ENCODE measurements at regions not wholly inside any gene's neighbourhood (a gene's known extent, or its start where the extent isn't known, plus 50 kb on each side); places are given as distances from the start of the nearest gene placed in this dataset.

DNA sequence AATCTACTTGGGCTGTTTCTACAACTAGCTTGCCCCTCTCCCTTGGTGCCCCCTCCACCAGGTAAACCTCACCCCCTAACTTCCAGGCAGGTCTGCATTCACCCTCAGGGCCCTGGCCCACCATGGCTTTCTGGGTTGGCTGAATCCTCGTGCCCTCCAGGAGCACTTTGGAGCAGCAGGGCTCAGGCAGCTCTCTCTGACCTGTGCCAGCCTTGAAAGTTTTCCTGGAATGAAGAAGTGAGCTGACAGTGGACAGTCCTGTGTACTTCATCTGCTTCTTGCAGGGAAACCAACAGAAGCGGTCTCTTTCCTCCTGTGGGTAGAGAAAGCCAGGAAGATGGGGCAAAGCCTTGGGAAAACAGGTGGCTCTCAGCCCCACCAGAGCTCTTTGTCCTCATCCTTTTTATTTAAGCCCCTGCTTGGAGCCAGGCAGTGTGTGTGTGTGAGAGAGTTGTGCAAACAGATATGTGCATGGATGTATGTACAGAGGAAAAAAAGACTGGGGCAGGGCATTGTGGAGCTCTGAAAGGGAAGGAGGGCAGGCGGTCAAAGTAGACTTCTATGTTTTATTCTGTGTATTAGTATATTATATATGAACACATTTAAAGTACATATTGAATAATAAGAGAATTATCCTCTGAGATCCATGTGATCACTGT lies 62.3 kb upstream of the SPRY4 start:
- H3K27me3 ChIP-seq (replicated peaks; ENCODE audit: insufficient read depth): no peaks in the 10 kb centered on the region
- no peaks in the 10 kb centered on the region for H3K4me1 ChIP-seq (replicated peaks)
- TF ChIP-seq, protein P1, sequence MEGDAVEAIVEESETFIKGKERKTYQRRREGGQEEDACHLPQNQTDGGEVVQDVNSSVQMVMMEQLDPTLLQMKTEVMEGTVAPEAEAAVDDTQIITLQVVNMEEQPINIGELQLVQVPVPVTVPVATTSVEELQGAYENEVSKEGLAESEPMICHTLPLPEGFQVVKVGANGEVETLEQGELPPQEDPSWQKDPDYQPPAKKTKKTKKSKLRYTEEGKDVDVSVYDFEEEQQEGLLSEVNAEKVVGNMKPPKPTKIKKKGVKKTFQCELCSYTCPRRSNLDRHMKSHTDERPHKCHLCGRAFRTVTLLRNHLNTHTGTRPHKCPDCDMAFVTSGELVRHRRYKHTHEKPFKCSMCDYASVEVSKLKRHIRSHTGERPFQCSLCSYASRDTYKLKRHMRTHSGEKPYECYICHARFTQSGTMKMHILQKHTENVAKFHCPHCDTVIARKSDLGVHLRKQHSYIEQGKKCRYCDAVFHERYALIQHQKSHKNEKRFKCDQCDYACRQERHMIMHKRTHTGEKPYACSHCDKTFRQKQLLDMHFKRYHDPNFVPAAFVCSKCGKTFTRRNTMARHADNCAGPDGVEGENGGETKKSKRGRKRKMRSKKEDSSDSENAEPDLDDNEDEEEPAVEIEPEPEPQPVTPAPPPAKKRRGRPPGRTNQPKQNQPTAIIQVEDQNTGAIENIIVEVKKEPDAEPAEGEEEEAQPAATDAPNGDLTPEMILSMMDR (IDR thresholded peaks at IDR 0.05): no peak
- TF ChIP-seq POLR2AphosphoS5 (IDR thresholded peaks at IDR 0.05) (no peak), POLR2A (IDR thresholded peaks at IDR 0.05) (no peak)
- intact Hi-C loops (cut with DNase I): no loop called here
- H3K4me3 ChIP-seq: no peak overlapping the region
- H3K27ac ChIP-seq: no peak overlapping the region
- no peaks in the 10 kb centered on the region for H3K9me3 ChIP-seq
- no peak for DNase-seq (ENCODE audit: low spot score)
- WGBS: 88% methylated on average over 3 of the region's 3 CpGs
- no peaks in the 10 kb centered on the region for H3K36me3 ChIP-seq

DNA sequence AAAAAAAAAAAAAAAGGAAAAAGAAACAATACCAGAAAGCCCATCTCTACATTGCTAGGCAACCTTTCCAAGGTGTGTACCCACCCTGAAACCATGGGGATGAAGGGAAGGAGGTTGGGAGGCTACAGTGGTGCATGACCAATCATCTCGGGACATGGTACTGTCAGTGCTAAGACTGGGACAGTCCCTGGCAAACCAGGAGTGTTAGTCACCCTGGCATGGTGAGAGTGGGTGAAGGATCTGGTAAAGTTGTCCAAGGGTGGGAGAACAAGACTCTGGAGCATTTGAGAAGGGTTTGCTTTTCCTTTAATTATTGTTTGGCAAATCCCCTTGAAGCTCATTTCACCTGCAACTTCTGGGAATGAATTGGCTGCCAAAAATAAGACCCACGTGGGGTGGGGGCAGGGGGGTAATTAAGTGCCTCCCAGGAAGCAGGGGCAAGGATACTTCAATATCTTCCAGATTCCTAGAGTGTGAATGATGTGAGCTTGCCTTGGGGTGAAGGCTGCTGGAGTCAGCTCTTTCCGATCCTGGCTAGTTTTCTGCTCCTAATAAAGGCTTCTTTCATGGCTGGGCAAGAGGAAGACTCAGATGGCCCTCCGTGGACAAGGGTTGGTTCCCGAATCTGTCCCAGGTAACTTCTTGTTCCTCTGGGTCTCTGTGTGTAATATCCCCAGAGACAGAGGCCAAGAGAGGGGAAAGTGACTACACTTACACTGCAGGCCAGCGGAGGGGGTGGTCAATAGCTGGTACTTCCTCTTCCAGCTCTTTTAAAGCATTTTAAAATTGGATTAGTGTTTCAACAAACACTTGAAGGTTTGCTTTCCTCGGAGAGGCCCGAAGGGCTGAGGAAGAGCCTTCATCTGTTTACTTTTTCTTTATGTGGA lies 61.6 kb upstream of the SPRY4 start:
- H3K27ac ChIP-seq: no peak overlapping the region

GRCh38 chr5:142385194-142385593 lies 60.4 kb upstream of the SPRY4 start:
- no peaks in the 10 kb centered on the region for H3K9me3 ChIP-seq
- no peaks in the 10 kb centered on the region for H3K27me3 ChIP-seq (replicated peaks; ENCODE audit: insufficient read depth)
- H3K27ac ChIP-seq: no peak overlapping the region
- no peaks in the 10 kb centered on the region for H3K4me1 ChIP-seq (replicated peaks)
- TF ChIP-seq, protein P1 (IDR thresholded peaks at IDR 0.05): no peak
- TF ChIP-seq POLR2AphosphoS5 (IDR thresholded peaks at IDR 0.05): no peak
- TF ChIP-seq POLR2A (IDR thresholded peaks at IDR 0.05): no peak
- WGBS: 92% methylated on average over 5 of the region's 5 CpGs
- no peaks in the 10 kb centered on the region for H3K36me3 ChIP-seq
- intact Hi-C loops (cut with DNase I): no loop called here
- no peak for DNase-seq (ENCODE audit: low spot score)
- no peak overlapping the region for H3K4me3 ChIP-seq

More for the DNA sequence above, 61.6 kb upstream of the SPRY4 start:
- intact Hi-C loops (cut with DNase I): no loop called here
- WGBS: 43% methylated on average over 8 of the region's 8 CpGs
- H3K27me3 ChIP-seq (replicated peaks; ENCODE audit: insufficient read depth): no peaks in the 10 kb centered on the region
- TF ChIP-seq POLR2A (IDR thresholded peaks at IDR 0.05): no peak
- TF ChIP-seq POLR2AphosphoS5 (IDR thresholded peaks at IDR 0.05): no peak
- TF ChIP-seq, protein P1 (IDR thresholded peaks at IDR 0.05): no peak
- H3K4me3 ChIP-seq: no peak overlapping the region
- no peaks in the 10 kb centered on the region for H3K9me3 ChIP-seq
- H3K36me3 ChIP-seq: no peaks in the 10 kb centered on the region
- H3K4me1 ChIP-seq (replicated peaks): no peaks in the 10 kb centered on the region
- DNase-seq (ENCODE audit: low spot score): no peak

GRCh38 chr5:142384014-142384413 lies 59.2 kb upstream of the SPRY4 start:
- no peak for DNase-seq (ENCODE audit: low spot score)
- Histone ChIP-seq H3K9me3 (no peaks in the 10 kb centered on the region), H3K4me3 (no peak overlapping the region), H3K4me1 (replicated peaks) (no peaks in the 10 kb centered on the region), H3K36me3 (no peaks in the 10 kb centered on the region), H3K27me3 (replicated peaks; ENCODE audit: insufficient read depth) (no peaks in the 10 kb centered on the region), H3K27ac (no peak overlapping the region)
- 85% methylated on average over 3 of the region's 3 CpGs for whole genome bisulfite sequencing
- TF ChIP-seq POLR2AphosphoS5 (IDR thresholded peaks at IDR 0.05) (no peak), POLR2A (IDR thresholded peaks at IDR 0.05) (no peak)
- TF ChIP-seq, protein P1 (IDR thresholded peaks at IDR 0.05): no peak
- intact Hi-C loops (cut with DNase I): no loop called here
